Calu3 (cell line): ENCODE measurements at regions not wholly inside any gene's neighbourhood (a gene's known extent, or its start where the extent isn't known, plus 50 kb on each side); places are given as distances from the start of the nearest gene placed in this dataset.
A peak's percentile ranks its signal among the peaks of the same experiment; 100 is the strongest.

Source experiments
- BruUV-seq: library from RNA; stranded (reverse); fragments of 400-500 nt; replicated peaks from 2 replicates; lab custom pipeline; 2021; lab: Mats Ljungman, UMichigan
- CTCF ChIA-PET: fragments of 300-600 bp; sonication (Branson Sonifier 250); formaldehyde crosslinking; loops from one replicate; lab custom pipeline; 2022; ENCODE audit warnings: antibody characterized with exemption; lab: Charles Lee
- DNase-seq: peaks from one replicate; pipeline ENCODE4 v3.0.0; 2022
- H3K27ac Mint-ChIP-seq: one replicate; pipeline ENCODE4 v1.8.0; 2022; ENCODE audit warnings: mixed read lengths; ENCODE audit not compliant: unreplicated experiment
- H3K27me3 Mint-ChIP-seq: one replicate; pipeline ENCODE4 v1.8.0; 2022; ENCODE audit warnings: mixed read lengths; ENCODE audit not compliant: unreplicated experiment
- H3K36me3 Mint-ChIP-seq: one replicate; pipeline ENCODE4 v1.8.0; 2022; ENCODE audit warnings: mild to moderate bottlenecking, moderate library complexity, mixed read lengths; ENCODE audit not compliant: insufficient read depth, unreplicated experiment
- H3K4me1 Mint-ChIP-seq: one replicate; pipeline ENCODE4 v1.8.0; 2022; ENCODE audit warnings: mild to moderate bottlenecking, low read depth, mixed read lengths; ENCODE audit not compliant: unreplicated experiment
- H3K4me3 Mint-ChIP-seq: one replicate; pipeline ENCODE4 v1.8.0; 2022; ENCODE audit warnings: mild to moderate bottlenecking, low read depth, moderate library complexity, mixed read lengths; ENCODE audit not compliant: unreplicated experiment
- H3K9me3 Mint-ChIP-seq: one replicate; pipeline ENCODE4 v1.8.0; 2022; ENCODE audit warnings: low read depth, mixed read lengths; ENCODE audit not compliant: unreplicated experiment
- CTCF ChIP-seq: fragments of 200-600 bp; IDR thresholded peaks from one replicate; pipeline ENCODE4 v1.8.0; 2022; ENCODE audit warnings: antibody characterized with exemption; ENCODE audit not compliant: unreplicated experiment
- intact Hi-C: fragments of 100-400 bp; cut with micrococcal nuclease; formaldehyde crosslinking; loops from one replicate; pipeline ENCODE4 v1.10.0; 2022; ENCODE audit not compliant: unreplicated experiment

- Mint-ChIP-seq H3K9me3 (peaks cover 10% of the 10 kb centered on the region), H3K4me1 (no peaks in the 10 kb centered on the region), H3K27ac (no peak overlapping the region), H3K27me3 (no peaks in the 10 kb centered on the region), H3K36me3 (no peaks in the 10 kb centered on the region), H3K4me3 (no peak overlapping the region)
- no peak for DNase-seq
- no peak for TF ChIP-seq CTCF
- CTCF ChIA-PET = no interaction called here
- BruUV-seq = no TSS peak
- intact Hi-C loops = no loop called here
Measured at GRCh38 chr3:176683382-176683781, 513.9 kb downstream of the TBL1XR1 start.

GRCh38 chr3:176663837-176664831, 533.1 kb downstream of the TBL1XR1 start:
- intact Hi-C loops = loop anchor here (2.0 to 10.0 kb wide), 6 partner anchors 149 to 1801 kb away; no protein-coding TSS in a partner anchor
- CTCF ChIA-PET = interaction anchor here (1.7 kb wide), 1 partner anchor 234 kb away, joined by 6 read pairs; no protein-coding TSS in a partner anchor
- DNase-seq = peak; percentile 18
- Mint-ChIP-seq H3K36me3 (no peaks in the 10 kb centered on the region), H3K27ac (no peak overlapping the region), H3K27me3 (no peaks in the 10 kb centered on the region), H3K4me3 (no peak overlapping the region), H3K4me1 (peaks cover 9% of the 10 kb centered on the region), H3K9me3 (peaks cover 7% of the 10 kb centered on the region)
- no TSS peak for BruUV-seq
- TF ChIP-seq CTCF = peak; percentile 21

GRCh38 chr3:176663387-176663786, 533.9 kb downstream of the TBL1XR1 start:
- Mint-ChIP-seq H3K27me3 (no peaks in the 10 kb centered on the region), H3K9me3 (peaks cover 2% of the 10 kb centered on the region), H3K27ac (no peak overlapping the region), H3K4me1 (peaks cover 9% of the 10 kb centered on the region), H3K36me3 (no peaks in the 10 kb centered on the region), H3K4me3 (no peak overlapping the region)
- no peak for TF ChIP-seq CTCF
- DNase-seq = no peak
- intact Hi-C loops = loop anchor here (2.0 to 10.0 kb wide), 4 partner anchors 226 to 1801 kb away; no protein-coding TSS in a partner anchor
- no TSS peak for BruUV-seq
- CTCF ChIA-PET = interaction anchor here (1.7 kb wide), 1 partner anchor 233 kb away, joined by 6 read pairs; no protein-coding TSS in a partner anchor

GRCh38 chr3:176661432-176661964, 535.8 kb downstream of the TBL1XR1 start:
- intact Hi-C loops = loop anchor here (5.0 to 10.0 kb wide), 3 partner anchors 224 to 707 kb away; no protein-coding TSS in a partner anchor
- Mint-ChIP-seq H3K4me1 (peaks cover 9% of the 10 kb centered on the region), H3K9me3 (no peaks in the 10 kb centered on the region), H3K4me3 (no peak overlapping the region), H3K27ac (no peak overlapping the region), H3K27me3 (no peaks in the 10 kb centered on the region), H3K36me3 (no peaks in the 10 kb centered on the region)
- no TSS peak for BruUV-seq
- DNase-seq = no peak
- CTCF ChIA-PET = no interaction called here
- TF ChIP-seq CTCF = no peak
